Colonic mucosa (tissue), 4 donors: ENCODE measurements at regions not wholly inside any gene's neighbourhood (a gene's known extent, or its start where the extent isn't known, plus 50 kb on each side); places are given as distances from the start of the nearest gene placed in this dataset.

Experiments used
- DNase-seq: peaks from one replicate; pipeline ENCODE4 v3.0.0-alpha.2; 2020
- H3K27ac ChIP-seq: fragments of 200-600 bp; one replicate; pipeline ENCODE4 v1.8.0; 2021
- H3K27me3 ChIP-seq: fragments of 200-600 bp; one replicate; pipeline ENCODE4 v1.8.0; 2021
- H3K36me3 ChIP-seq: fragments of 200-600 bp; one replicate; pipeline ENCODE4 v1.8.0; 2021
- H3K4me1 ChIP-seq: fragments of 200-600 bp; one replicate; pipeline ENCODE4 v1.8.0; 2021; ENCODE audit warnings: mild to moderate bottlenecking
- H3K4me3 ChIP-seq: fragments of 200-600 bp; one replicate; pipeline ENCODE4 v1.8.0; 2021
- H3K9ac ChIP-seq, 2 donors: one replicate each; pipeline ENCODE4 v1.7.0; 2013; ENCODE audit warnings: control low read depth in 2 of 2, low read depth in 2 of 2, low read length in 2 of 2
- H3K9me3 ChIP-seq: fragments of 200-600 bp; one replicate; pipeline ENCODE4 v1.8.0; 2021
- intact Hi-C: fragments of 100-400 bp; cut with DNase I; formaldehyde crosslinking; loops from one replicate; pipeline ENCODE4 v1.14.1; 2022
- TF ChIP-seq, protein P1 (sequence below): fragments of 200-600 bp; IDR thresholded peaks from one replicate; pipeline ENCODE4 v1.8.0; 2022; ENCODE audit warnings: antibody characterized with exemption, mild to moderate bottlenecking
- donor health status: healthy.
- donor health status: DM: no; HTN: no; CAD: no.
- donor health status: DM: no; HTN: no; CAD: no.

DNA sequence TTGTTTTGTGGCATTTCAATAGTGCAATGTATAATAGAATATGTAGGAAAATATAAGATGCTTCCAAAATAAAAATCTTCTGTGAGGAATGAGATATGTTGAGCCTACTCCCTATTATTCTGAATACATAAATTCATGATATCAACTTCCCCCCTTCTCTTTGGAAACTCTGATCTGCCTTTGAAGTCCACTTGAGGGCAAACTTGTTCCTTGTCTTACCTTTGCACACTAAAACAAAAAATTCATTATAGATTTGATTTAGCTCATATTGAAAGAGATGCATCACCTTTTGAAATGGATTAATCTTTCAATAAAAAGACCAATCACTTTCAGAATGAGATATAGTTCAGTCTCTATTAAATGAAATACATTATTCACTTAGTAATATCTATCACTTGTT lies 580.7 kb upstream of the ADGRL4 start:
- no peaks in the 10 kb centered on the region for H3K36me3 ChIP-seq
- H3K4me1 ChIP-seq, result no peaks in the 10 kb centered on the region
- no peak overlapping the region for H3K27ac ChIP-seq
- H3K27me3 ChIP-seq, result no peaks in the 10 kb centered on the region
- TF ChIP-seq, protein P1, sequence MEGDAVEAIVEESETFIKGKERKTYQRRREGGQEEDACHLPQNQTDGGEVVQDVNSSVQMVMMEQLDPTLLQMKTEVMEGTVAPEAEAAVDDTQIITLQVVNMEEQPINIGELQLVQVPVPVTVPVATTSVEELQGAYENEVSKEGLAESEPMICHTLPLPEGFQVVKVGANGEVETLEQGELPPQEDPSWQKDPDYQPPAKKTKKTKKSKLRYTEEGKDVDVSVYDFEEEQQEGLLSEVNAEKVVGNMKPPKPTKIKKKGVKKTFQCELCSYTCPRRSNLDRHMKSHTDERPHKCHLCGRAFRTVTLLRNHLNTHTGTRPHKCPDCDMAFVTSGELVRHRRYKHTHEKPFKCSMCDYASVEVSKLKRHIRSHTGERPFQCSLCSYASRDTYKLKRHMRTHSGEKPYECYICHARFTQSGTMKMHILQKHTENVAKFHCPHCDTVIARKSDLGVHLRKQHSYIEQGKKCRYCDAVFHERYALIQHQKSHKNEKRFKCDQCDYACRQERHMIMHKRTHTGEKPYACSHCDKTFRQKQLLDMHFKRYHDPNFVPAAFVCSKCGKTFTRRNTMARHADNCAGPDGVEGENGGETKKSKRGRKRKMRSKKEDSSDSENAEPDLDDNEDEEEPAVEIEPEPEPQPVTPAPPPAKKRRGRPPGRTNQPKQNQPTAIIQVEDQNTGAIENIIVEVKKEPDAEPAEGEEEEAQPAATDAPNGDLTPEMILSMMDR, result no peak
- H3K9me3 ChIP-seq, result no peaks in the 10 kb centered on the region
- intact Hi-C loops, result no loop called here
- H3K9ac ChIP-seq, result no peak overlapping the region
- DNase-seq, result no peak
- H3K4me3 ChIP-seq, result no peak overlapping the region

DNA sequence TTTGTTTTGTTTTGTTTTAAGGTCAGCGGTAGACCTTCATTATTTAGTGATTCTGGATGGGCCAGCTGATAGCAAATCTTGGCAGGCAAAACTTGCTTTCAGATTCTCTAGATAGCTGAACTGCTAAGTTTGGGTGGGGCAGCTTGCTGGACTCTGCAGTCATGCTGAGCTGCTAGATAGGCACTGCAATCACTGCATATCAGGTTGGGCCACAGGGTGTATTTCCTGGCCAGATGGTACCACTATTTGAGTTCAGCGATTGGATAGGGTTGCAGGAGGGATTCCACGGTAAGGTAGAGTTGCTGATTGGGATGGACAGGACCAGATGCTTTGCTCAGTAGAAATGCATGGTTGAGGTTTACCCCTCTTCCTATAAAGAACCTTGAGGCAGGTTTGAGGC lies 579.3 kb upstream of the ADGRL4 start:
- H3K9ac ChIP-seq, result no peak overlapping the region
- no peaks in the 10 kb centered on the region for H3K36me3 ChIP-seq
- H3K4me1 ChIP-seq, result no peaks in the 10 kb centered on the region
- intact Hi-C loops, result no loop called here
- no peak for DNase-seq
- H3K4me3 ChIP-seq, result no peak overlapping the region
- H3K9me3 ChIP-seq, result no peaks in the 10 kb centered on the region
- H3K27ac ChIP-seq, result no peak overlapping the region
- TF ChIP-seq, protein P1, result no peak
- no peaks in the 10 kb centered on the region for H3K27me3 ChIP-seq

DNA sequence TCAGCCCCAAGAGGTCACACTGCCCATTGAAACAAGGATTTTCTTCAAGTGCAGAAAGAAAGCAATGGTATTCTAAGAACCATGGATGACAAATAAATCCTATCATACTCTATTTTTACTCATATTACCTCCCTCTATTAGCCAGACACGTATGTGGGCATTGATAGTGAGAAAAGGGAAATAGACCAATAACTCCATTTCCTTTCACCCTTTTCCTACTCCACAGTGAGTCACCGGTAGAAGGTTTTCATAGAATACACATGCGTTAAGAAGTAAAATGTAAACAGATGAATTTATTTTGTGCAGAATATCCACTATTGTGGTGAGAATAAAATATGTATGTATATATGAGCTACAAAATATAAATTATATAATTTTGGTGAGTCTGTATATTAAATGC lies 568.9 kb upstream of the ADGRL4 start:
- intact Hi-C loops, result no loop called here
- no peak overlapping the region for H3K4me3 ChIP-seq
- no peak overlapping the region for H3K27ac ChIP-seq
- TF ChIP-seq, protein P1, result no peak
- H3K36me3 ChIP-seq, result no peaks in the 10 kb centered on the region
- H3K27me3 ChIP-seq, result no peaks in the 10 kb centered on the region
- H3K9ac ChIP-seq, result no peak overlapping the region
- DNase-seq, result no peak
- H3K9me3 ChIP-seq, result no peaks in the 10 kb centered on the region
- H3K4me1 ChIP-seq, result no peaks in the 10 kb centered on the region

DNA sequence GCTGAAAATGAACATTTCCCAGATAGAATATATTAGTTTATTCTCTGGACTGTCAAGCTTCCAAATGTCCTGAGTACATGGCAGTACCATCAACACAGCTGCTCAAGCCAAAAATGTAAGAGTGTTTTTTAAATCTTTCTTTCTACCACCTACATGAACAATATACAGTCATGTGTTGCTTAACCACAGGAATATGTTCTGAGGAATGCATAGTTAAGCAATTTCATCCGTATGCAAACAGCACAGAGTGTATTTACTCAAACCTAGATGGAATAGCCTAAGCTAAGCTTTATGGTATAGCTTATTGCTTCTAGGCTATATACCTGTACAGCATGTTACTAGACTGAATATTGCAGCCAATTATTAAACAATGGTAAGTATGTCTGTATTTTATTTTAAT lies 561.9 kb upstream of the ADGRL4 start:
- no peak overlapping the region for H3K4me3 ChIP-seq
- no peaks in the 10 kb centered on the region for H3K4me1 ChIP-seq
- H3K36me3 ChIP-seq, result no peaks in the 10 kb centered on the region
- H3K27ac ChIP-seq, result no peak overlapping the region
- intact Hi-C loops, result no loop called here
- no peak overlapping the region for H3K9ac ChIP-seq
- DNase-seq, result no peak
- TF ChIP-seq, protein P1, result no peak
- H3K27me3 ChIP-seq, result no peaks in the 10 kb centered on the region
- no peaks in the 10 kb centered on the region for H3K9me3 ChIP-seq

DNA sequence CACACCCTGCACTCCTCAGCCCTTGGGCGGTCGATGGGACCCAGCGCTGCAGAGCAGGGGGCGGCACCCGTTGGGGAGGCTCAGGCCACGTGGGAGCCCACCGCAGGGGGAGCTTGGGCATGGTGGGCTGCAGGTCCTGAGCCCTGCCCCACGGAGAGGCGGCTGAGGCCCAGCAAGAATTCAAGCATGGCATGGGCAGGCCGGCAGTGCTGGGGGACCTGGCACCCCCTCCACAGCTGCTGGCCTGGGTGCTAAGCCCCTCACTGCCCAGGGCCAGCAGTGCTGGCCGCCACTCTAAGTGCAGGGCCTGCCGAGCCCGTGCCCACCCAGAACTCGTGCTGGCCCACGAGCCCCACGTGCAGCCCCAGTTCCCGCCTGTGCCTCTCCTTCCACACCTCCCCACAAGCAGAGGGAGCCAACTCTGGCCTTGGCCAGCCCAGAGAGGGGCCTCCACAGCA lies 555.0 kb upstream of the ADGRL4 start:
- DNase-seq, result no peak
- no peaks in the 10 kb centered on the region for H3K9me3 ChIP-seq
- no peak overlapping the region for H3K27ac ChIP-seq
- H3K4me3 ChIP-seq, result no peak overlapping the region
- TF ChIP-seq, protein P1, result no peak
- no peaks in the 10 kb centered on the region for H3K36me3 ChIP-seq
- H3K4me1 ChIP-seq, result no peaks in the 10 kb centered on the region
- H3K9ac ChIP-seq, result no peak overlapping the region
- intact Hi-C loops, result no loop called here
- H3K27me3 ChIP-seq, result no peaks in the 10 kb centered on the region

DNA sequence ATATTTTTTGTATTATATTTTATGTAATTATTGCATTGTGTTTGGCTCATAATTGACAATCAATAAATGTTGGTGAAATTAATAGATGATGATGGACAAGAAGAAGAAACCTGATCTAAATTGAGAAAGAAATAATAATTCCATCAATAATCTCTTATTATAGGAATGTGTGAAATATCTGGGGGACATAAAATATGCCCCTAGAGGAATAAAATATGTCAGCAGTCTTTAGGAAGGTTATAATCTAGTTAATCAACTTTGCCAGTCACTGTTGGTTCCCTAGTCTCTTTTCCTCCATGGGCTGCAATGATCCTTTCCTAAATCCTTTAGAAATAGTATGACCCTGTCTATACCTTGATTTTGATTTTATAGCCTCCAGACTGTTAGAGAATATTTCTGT lies 549.7 kb upstream of the ADGRL4 start:
- Histone ChIP-seq H3K36me3 (no peaks in the 10 kb centered on the region), H3K4me1 (no peaks in the 10 kb centered on the region), H3K9me3 (no peaks in the 10 kb centered on the region), H3K27me3 (no peaks in the 10 kb centered on the region), H3K27ac (no peak overlapping the region), H3K4me3 (no peak overlapping the region), H3K9ac (no peak overlapping the region)
- DNase-seq, result no peak
- intact Hi-C loops, result no loop called here
- TF ChIP-seq, protein P1, result no peak
